ENCODE measurements at regions not wholly inside any gene's neighbourhood (a gene's known extent, or its start where the extent isn't known, plus 50 kb on each side); places are given as distances from the start of the nearest gene placed in this dataset.
"Not testable (repeated sequence)": the region's sequence is repeated elsewhere in the genome, so short reads cannot be mapped to it uniquely, and the experiment has no call there.

GRCh38 chr1:95520390-95520789, 286.4 kb downstream of the RWDD3 start:
- Mint-ChIP-seq H3K9me3 (peaks cover 33% of the 10 kb centered on the region), H3K4me1 (ENCODE audit: low read depth) (no peaks in the 10 kb centered on the region), H3K27me3 (ENCODE audit: low read depth) (no peaks in the 10 kb centered on the region), H3K4me3 (ENCODE audit: low read depth) (no peak overlapping the region), H3K36me3 (ENCODE audit: low read depth) (no peaks in the 10 kb centered on the region), H3K27ac (no peak overlapping the region)
- no peak for DNase-seq (ENCODE audit: low spot score)
- intact Hi-C loops (cut with micrococcal nuclease) = no loop called here

GRCh38 chr1:95532335-95532734, 298.3 kb downstream of the RWDD3 start:
- intact Hi-C loops (cut with micrococcal nuclease) = no loop called here
- no peaks in the 10 kb centered on the region for H3K36me3 Mint-ChIP-seq (ENCODE audit: low read depth)
- no peak for DNase-seq (ENCODE audit: low spot score)
- H3K27ac Mint-ChIP-seq = no peak overlapping the region
- no peaks in the 10 kb centered on the region for H3K4me1 Mint-ChIP-seq (ENCODE audit: low read depth)
- H3K27me3 Mint-ChIP-seq (ENCODE audit: low read depth) = no peaks in the 10 kb centered on the region
- H3K9me3 Mint-ChIP-seq = peaks cover 9% of the 10 kb centered on the region
- no peak overlapping the region for H3K4me3 Mint-ChIP-seq (ENCODE audit: low read depth)

DNA sequence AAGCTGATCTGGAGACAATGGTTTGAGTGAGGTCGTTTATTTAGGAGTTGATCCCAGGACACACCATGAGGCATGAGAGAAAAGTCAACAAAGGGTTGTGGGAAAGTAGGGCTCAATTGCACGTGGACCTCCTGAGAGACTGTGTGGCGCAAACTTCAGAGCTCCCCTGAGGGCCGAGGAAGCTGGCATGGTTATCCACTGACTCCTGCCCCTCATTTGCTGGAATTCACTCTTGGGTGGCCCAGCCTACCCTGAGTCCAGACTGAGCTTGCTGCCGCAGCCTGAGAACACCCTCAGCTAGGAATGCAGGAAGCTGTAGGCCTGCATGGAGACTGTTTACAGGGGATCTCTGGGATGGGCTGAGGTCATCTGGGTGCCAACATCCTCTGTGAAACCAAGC, 301.0 kb downstream of the RWDD3 start:
- H3K4me1 Mint-ChIP-seq (ENCODE audit: low read depth) = no peaks in the 10 kb centered on the region
- intact Hi-C loops (cut with micrococcal nuclease) = no loop called here
- DNase-seq (ENCODE audit: low spot score) = no peak
- no peaks in the 10 kb centered on the region for H3K36me3 Mint-ChIP-seq (ENCODE audit: low read depth)
- H3K27ac Mint-ChIP-seq = no peak overlapping the region
- H3K27me3 Mint-ChIP-seq (ENCODE audit: low read depth) = no peaks in the 10 kb centered on the region
- no peak overlapping the region for H3K4me3 Mint-ChIP-seq (ENCODE audit: low read depth)
- peaks cover 6% of the 10 kb centered on the region for H3K9me3 Mint-ChIP-seq

GRCh38 chr1:95535614-95536013, 301.6 kb downstream of the RWDD3 start:
- H3K27ac Mint-ChIP-seq = no peak overlapping the region
- intact Hi-C loops (cut with micrococcal nuclease) = no loop called here
- DNase-seq (ENCODE audit: low spot score) = no peak
- no peaks in the 10 kb centered on the region for H3K4me1 Mint-ChIP-seq (ENCODE audit: low read depth)
- peaks cover 3% of the 10 kb centered on the region for H3K9me3 Mint-ChIP-seq
- no peak overlapping the region for H3K4me3 Mint-ChIP-seq (ENCODE audit: low read depth)
- no peaks in the 10 kb centered on the region for H3K36me3 Mint-ChIP-seq (ENCODE audit: low read depth)
- H3K27me3 Mint-ChIP-seq (ENCODE audit: low read depth) = no peaks in the 10 kb centered on the region

DNA sequence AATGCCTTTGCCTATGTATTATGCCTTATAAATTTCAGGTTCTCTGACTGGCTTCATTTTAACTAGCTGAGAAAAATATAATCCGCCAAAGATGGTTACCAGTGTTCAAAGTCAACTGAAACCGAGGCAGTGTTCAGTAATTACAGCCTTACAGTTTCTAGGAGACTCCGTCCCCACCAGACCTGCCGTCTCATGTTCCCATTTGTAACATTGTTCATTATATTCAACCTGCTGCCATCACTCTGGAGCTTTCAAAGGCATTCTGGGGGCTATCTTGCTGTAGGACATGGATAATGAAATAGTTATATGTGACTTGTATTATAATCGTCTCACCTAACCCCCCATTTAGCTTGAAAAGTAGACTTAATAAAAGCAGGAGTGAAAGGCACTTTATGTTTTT, 302.5 kb downstream of the RWDD3 start:
- DNase-seq (ENCODE audit: low spot score) = no peak
- H3K36me3 Mint-ChIP-seq (ENCODE audit: low read depth) = no peaks in the 10 kb centered on the region
- no peak overlapping the region for H3K4me3 Mint-ChIP-seq (ENCODE audit: low read depth)
- peaks cover 3% of the 10 kb centered on the region for H3K9me3 Mint-ChIP-seq
- H3K27ac Mint-ChIP-seq = no peak overlapping the region
- intact Hi-C loops (cut with micrococcal nuclease) = no loop called here
- H3K4me1 Mint-ChIP-seq (ENCODE audit: low read depth) = no peaks in the 10 kb centered on the region
- H3K27me3 Mint-ChIP-seq (ENCODE audit: low read depth) = no peaks in the 10 kb centered on the region

DNA sequence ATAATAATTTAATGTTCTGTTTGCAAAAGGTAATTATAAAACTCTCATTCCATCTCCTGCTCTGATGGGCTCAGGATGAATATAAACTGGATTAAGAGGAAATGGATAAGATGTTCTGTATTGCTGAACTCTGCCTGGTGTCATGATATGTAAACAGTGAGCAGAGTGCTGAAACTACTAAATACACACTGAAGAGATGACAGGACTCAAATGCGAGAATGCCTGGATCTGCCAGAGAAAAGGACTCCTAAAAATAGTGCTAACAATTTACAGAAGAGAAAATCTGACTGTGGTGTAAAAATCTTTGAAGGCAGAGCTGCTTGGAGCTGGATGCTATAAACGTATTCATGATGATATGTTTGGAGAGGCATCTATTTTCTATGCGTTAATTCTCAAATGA, 303.2 kb downstream of the RWDD3 start:
- Mint-ChIP-seq H3K4me3 (ENCODE audit: low read depth) (no peak overlapping the region), H3K36me3 (ENCODE audit: low read depth) (no peaks in the 10 kb centered on the region), H3K27ac (no peak overlapping the region), H3K4me1 (ENCODE audit: low read depth) (no peaks in the 10 kb centered on the region), H3K27me3 (ENCODE audit: low read depth) (no peaks in the 10 kb centered on the region), H3K9me3 (peaks cover 3% of the 10 kb centered on the region)
- DNase-seq (ENCODE audit: low spot score) = no peak
- intact Hi-C loops (cut with micrococcal nuclease) = no loop called here

- not testable (repeated sequence) for H3K9me3 Mint-ChIP-seq; H3K36me3 Mint-ChIP-seq (ENCODE audit: low read depth)
Observed at GRCh38 chr1:95538242-95538641, 304.2 kb downstream of the RWDD3 start.

GRCh38 chr1:95542936-95543335, 308.9 kb downstream of the RWDD3 start:
- no peaks in the 10 kb centered on the region for H3K27me3 Mint-ChIP-seq (ENCODE audit: low read depth)
- no peak for DNase-seq (ENCODE audit: low spot score)
- H3K36me3 Mint-ChIP-seq (ENCODE audit: low read depth) = no peaks in the 10 kb centered on the region
- intact Hi-C loops (cut with micrococcal nuclease) = no loop called here
- H3K9me3 Mint-ChIP-seq = no peaks in the 10 kb centered on the region
- no peak overlapping the region for H3K4me3 Mint-ChIP-seq (ENCODE audit: low read depth)
- H3K27ac Mint-ChIP-seq = no peak overlapping the region
- no peaks in the 10 kb centered on the region for H3K4me1 Mint-ChIP-seq (ENCODE audit: low read depth)

More at GRCh38 chr1:95538242-95538641, 304.2 kb downstream of the RWDD3 start:
- intact Hi-C loops (cut with micrococcal nuclease); H3K27ac Mint-ChIP-seq; H3K27me3 Mint-ChIP-seq (ENCODE audit: low read depth); DNase-seq (ENCODE audit: low spot score); H3K4me1 Mint-ChIP-seq (ENCODE audit: low read depth); H3K4me3 Mint-ChIP-seq (ENCODE audit: low read depth): not testable (repeated sequence)

DNA sequence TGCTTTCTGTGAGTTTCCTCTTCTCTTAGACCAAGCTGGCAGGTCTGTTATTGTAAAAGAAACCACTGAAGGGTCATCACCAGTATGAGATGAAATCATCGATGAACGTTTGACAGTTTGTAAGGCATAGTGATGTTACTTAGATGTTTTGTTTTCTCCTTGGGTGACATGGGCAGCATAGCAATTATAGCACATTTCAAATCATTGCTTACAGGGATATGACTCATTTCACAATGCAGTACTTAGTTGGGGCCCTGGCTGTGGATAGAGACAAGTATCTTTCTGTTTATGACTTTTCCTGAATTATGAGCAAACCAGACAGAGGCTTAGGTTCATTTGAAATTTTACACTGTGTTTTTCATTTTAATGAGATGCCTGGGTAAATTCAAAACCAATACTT, 313.0 kb downstream of the RWDD3 start:
- Mint-ChIP-seq H3K4me3 (ENCODE audit: low read depth) (no peak overlapping the region), H3K4me1 (ENCODE audit: low read depth) (no peaks in the 10 kb centered on the region), H3K27ac (no peak overlapping the region), H3K9me3 (peaks cover 7% of the 10 kb centered on the region), H3K27me3 (ENCODE audit: low read depth) (no peaks in the 10 kb centered on the region), H3K36me3 (ENCODE audit: low read depth) (no peaks in the 10 kb centered on the region)
- intact Hi-C loops (cut with micrococcal nuclease) = no loop called here
- no peak for DNase-seq (ENCODE audit: low spot score)

DNA sequence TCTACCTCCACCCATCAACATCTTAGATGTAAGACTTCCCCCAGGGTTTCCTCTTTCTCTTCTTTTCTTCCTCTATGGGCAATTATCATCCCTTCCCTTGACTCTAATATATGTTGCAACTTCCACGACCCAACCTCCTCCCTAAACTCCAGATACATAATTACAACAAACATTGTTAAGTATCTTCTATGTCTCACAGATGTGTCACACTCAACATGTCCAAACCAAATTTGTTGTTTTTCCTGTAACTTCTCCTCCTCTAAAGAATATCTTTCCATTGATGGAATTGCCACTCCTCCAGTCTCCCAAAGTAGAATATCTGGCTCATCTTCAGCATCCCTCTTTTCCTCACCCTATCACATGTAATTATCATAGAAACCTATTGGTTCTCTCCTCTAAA, 314.2 kb downstream of the RWDD3 start:
- Mint-ChIP-seq H3K9me3 (peaks cover 7% of the 10 kb centered on the region), H3K27ac (no peak overlapping the region), H3K36me3 (ENCODE audit: low read depth) (no peaks in the 10 kb centered on the region), H3K4me3 (ENCODE audit: low read depth) (no peak overlapping the region), H3K27me3 (ENCODE audit: low read depth) (no peaks in the 10 kb centered on the region), H3K4me1 (ENCODE audit: low read depth) (no peaks in the 10 kb centered on the region)
- no peak for DNase-seq (ENCODE audit: low spot score)
- intact Hi-C loops (cut with micrococcal nuclease) = no loop called here

DNA sequence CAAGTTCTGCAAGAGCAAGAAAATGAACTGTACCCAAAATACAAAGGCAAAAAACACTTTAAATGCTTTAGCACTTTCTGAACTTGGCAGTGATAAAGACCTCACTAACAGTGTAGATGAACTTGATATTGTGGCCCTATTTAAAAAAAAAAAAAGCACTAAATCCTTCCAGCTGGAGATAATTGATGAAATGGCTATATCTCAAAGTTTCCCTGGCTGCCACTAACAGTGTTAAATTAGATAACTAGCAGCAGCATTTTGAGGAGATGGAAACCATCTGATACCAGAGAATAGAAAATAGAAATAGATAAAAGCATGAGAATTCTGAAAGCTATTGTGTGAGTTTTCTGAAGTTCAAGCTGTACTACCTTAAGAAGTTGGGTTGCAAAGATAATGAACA, 317.2 kb downstream of the RWDD3 start:
- no peaks in the 10 kb centered on the region for H3K27me3 Mint-ChIP-seq (ENCODE audit: low read depth)

DNA sequence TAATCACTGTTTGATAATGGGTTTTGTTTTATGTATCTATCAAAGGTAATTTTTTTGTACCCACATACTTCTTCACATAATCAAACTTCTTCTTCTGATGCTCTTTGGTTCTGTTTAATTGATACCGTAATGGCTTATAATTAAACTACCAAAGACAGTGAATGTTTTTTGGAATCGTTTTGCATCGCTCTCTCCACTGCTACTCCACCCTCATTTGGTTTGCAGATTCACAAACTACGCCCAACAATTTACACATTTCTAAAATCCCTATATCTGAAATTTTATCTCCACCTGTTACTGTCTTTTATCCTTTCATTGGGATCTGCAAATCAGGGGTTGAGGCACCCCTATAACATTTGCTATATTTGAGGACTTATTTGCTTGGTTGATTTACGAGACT, 319.6 kb downstream of the RWDD3 start:
- Mint-ChIP-seq H3K9me3 (peaks cover 18% of the 10 kb centered on the region), H3K36me3 (ENCODE audit: low read depth) (no peaks in the 10 kb centered on the region), H3K4me3 (ENCODE audit: low read depth) (no peak overlapping the region), H3K4me1 (ENCODE audit: low read depth) (no peaks in the 10 kb centered on the region), H3K27ac (no peak overlapping the region), H3K27me3 (ENCODE audit: low read depth) (no peaks in the 10 kb centered on the region)
- intact Hi-C loops (cut with micrococcal nuclease) = no loop called here
- DNase-seq (ENCODE audit: low spot score) = no peak

More for the DNA sequence above, 317.2 kb downstream of the RWDD3 start:
- no peak overlapping the region for H3K27ac Mint-ChIP-seq
- no peaks in the 10 kb centered on the region for H3K36me3 Mint-ChIP-seq (ENCODE audit: low read depth)
- intact Hi-C loops (cut with micrococcal nuclease) = no loop called here
- H3K4me3 Mint-ChIP-seq (ENCODE audit: low read depth) = no peak overlapping the region
- H3K9me3 Mint-ChIP-seq = peaks cover 10% of the 10 kb centered on the region
- no peak for DNase-seq (ENCODE audit: low spot score)
- H3K4me1 Mint-ChIP-seq (ENCODE audit: low read depth) = no peaks in the 10 kb centered on the region

- peaks cover 26% of the 10 kb centered on the region for H3K9me3 Mint-ChIP-seq
- no peak for DNase-seq (ENCODE audit: low spot score)
- no peaks in the 10 kb centered on the region for H3K4me1 Mint-ChIP-seq (ENCODE audit: low read depth)
- no peak overlapping the region for H3K4me3 Mint-ChIP-seq (ENCODE audit: low read depth)
- no peak overlapping the region for H3K27ac Mint-ChIP-seq
- intact Hi-C loops (cut with micrococcal nuclease) = no loop called here
- H3K36me3 Mint-ChIP-seq (ENCODE audit: low read depth) = no peaks in the 10 kb centered on the region
- no peaks in the 10 kb centered on the region for H3K27me3 Mint-ChIP-seq (ENCODE audit: low read depth)
Observed at GRCh38 chr1:95554408-95554807, 320.4 kb downstream of the RWDD3 start.

GRCh38 chr1:95558791-95559190, 324.8 kb downstream of the RWDD3 start:
- Mint-ChIP-seq H3K27me3 (ENCODE audit: low read depth) (no peaks in the 10 kb centered on the region), H3K9me3 (peaks cover 36% of the 10 kb centered on the region), H3K4me1 (ENCODE audit: low read depth) (no peaks in the 10 kb centered on the region), H3K36me3 (ENCODE audit: low read depth) (no peaks in the 10 kb centered on the region), H3K4me3 (ENCODE audit: low read depth) (no peak overlapping the region), H3K27ac (no peak overlapping the region)
- intact Hi-C loops (cut with micrococcal nuclease) = no loop called here
- no peak for DNase-seq (ENCODE audit: low spot score)

All from activated T-helper 2 cell treated with anti-CD3 and anti-CD28 coated beads, Interferon-gamma antibody, Interleukin-2, Interleukin-4, amounts not matched to agents 10 μg/mL and 5 μg/mL and 100 μg/mL, durations not matched to agents 14 hours and 24 hours and 36 hours (primary cell).